ENCODE measurements at regions not wholly inside any gene's neighbourhood (a gene's known extent, or its start where the extent isn't known, plus 50 kb on each side); places are given as distances from the start of the nearest gene placed in this dataset.

GRCh38 chr12:88951860-88952561, 371.7 kb upstream of the KITLG start:
- no peaks in the 10 kb centered on the region for H3K27me3 ChIP-seq
- no peak overlapping the region for H3K4me3 ChIP-seq
- ATAC-seq, result no peak
- peaks cover 0 to 6% (median 0%) of the 10 kb centered on the region in 3 donors for H3K4me1 ChIP-seq
- H3K9me3 ChIP-seq, result no peaks in the 10 kb centered on the region
- TF ChIP-seq POLR2AphosphoS5 (IDR thresholded peaks at IDR 0.05), result no peak
- no peak for TF ChIP-seq EP300 (IDR thresholded peaks at IDR 0.05)
- no peak for TF ChIP-seq POLR2A (IDR thresholded peaks at IDR 0.05)
- no peak for TF ChIP-seq CTCF (IDR thresholded peaks at IDR 0.05)
- no peaks in the 10 kb centered on the region for H3K36me3 ChIP-seq
- 61 to 75% methylated on average over 2 of the region's 2 CpGs for WGBS, 2 donors (ENCODE audit: low coverage in 1 of 2)
- no peak overlapping the region for H3K27ac ChIP-seq

- WGBS, 2 donors (ENCODE audit: low coverage in 1 of 2), result 62 to 64% methylated on average over 2 of the region's 2 CpGs
- no peaks in the 10 kb centered on the region for H3K27me3 ChIP-seq
- ATAC-seq, result no peak
- TF ChIP-seq POLR2A (IDR thresholded peaks at IDR 0.05) (no peak), POLR2AphosphoS5 (IDR thresholded peaks at IDR 0.05) (no peak)
- peaks cover 0 to 8% (median 0%) of the 10 kb centered on the region in 3 donors for H3K4me1 ChIP-seq
- H3K36me3 ChIP-seq, result no peaks in the 10 kb centered on the region
- H3K27ac ChIP-seq, result no peak overlapping the region
- no peaks in the 10 kb centered on the region for H3K9me3 ChIP-seq
- no peak overlapping the region for H3K4me3 ChIP-seq
Observed at GRCh38 chr12:88951177-88951576, 370.9 kb upstream of the KITLG start.

DNA sequence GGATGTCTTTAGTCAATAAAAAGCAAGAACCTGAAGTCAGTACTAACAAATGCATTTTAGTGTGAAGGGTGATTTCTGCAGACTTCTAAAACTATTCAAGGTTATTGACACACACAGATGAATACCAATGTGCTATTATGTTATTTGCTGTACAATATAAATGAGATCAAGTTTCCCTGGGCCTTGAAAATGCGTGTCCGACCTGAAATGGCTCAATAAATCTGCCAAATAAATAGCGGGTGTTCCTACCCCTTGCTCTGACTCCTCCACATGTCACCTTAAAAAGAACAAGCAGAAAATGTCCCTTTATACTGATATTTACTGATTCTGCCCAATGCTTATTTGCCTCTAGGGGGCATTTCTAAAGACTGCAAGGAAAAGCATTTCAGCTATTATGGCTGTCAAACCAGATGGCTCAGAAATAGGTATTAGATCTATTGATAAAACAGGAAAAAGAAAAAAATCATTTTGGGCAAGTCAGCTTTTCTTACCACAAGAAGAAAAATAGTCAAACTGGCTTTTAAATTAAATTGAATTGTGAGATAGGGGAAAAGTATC, 367.3 kb upstream of the KITLG start:
- H3K27ac ChIP-seq, result no peak overlapping the region
- 100% methylated on average over 1 to 3 of the region's 3 CpGs for WGBS, 2 donors (ENCODE audit: low coverage in 1 of 2)
- ATAC-seq, result no peak

GRCh38 chr12:88946372-88946997, 366.2 kb upstream of the KITLG start:
- H3K9me3 ChIP-seq, result no peaks in the 10 kb centered on the region
- no peak overlapping the region for H3K4me3 ChIP-seq
- H3K4me1 ChIP-seq, result peaks cover 0 to 11% (median 0%) of the 10 kb centered on the region in 3 donors
- ATAC-seq, result peak; percentile 51
- H3K27me3 ChIP-seq, result no peaks in the 10 kb centered on the region
- peak in 1 of 4 experiments; percentile 4 for TF ChIP-seq CTCF (IDR thresholded peaks at IDR 0.05)
- TF ChIP-seq POLR2AphosphoS5 (IDR thresholded peaks at IDR 0.05), result no peak
- no peak for TF ChIP-seq POLR2A (IDR thresholded peaks at IDR 0.05)
- no peak for TF ChIP-seq EP300 (IDR thresholded peaks at IDR 0.05)
- WGBS, 2 donors (ENCODE audit: low coverage in 1 of 2), result 14 to 30% methylated on average over 5 of the region's 5 CpGs
- H3K27ac ChIP-seq, result peak overlapping the region in 3 of 4 donors; percentile 21 to 45 (median 38)
- no peaks in the 10 kb centered on the region for H3K36me3 ChIP-seq

More for the DNA sequence above, 367.3 kb upstream of the KITLG start:
- Histone ChIP-seq H3K9me3 (no peaks in the 10 kb centered on the region), H3K4me1 (peaks cover 0 to 11% (median 0%) of the 10 kb centered on the region in 3 donors), H3K4me3 (no peak overlapping the region), H3K27me3 (no peaks in the 10 kb centered on the region), H3K36me3 (no peaks in the 10 kb centered on the region)
- no peak for TF ChIP-seq CTCF (IDR thresholded peaks at IDR 0.05)
- no peak for TF ChIP-seq POLR2AphosphoS5 (IDR thresholded peaks at IDR 0.05)
- TF ChIP-seq EP300 (IDR thresholded peaks at IDR 0.05), result no peak
- no peak for TF ChIP-seq POLR2A (IDR thresholded peaks at IDR 0.05)

DNA sequence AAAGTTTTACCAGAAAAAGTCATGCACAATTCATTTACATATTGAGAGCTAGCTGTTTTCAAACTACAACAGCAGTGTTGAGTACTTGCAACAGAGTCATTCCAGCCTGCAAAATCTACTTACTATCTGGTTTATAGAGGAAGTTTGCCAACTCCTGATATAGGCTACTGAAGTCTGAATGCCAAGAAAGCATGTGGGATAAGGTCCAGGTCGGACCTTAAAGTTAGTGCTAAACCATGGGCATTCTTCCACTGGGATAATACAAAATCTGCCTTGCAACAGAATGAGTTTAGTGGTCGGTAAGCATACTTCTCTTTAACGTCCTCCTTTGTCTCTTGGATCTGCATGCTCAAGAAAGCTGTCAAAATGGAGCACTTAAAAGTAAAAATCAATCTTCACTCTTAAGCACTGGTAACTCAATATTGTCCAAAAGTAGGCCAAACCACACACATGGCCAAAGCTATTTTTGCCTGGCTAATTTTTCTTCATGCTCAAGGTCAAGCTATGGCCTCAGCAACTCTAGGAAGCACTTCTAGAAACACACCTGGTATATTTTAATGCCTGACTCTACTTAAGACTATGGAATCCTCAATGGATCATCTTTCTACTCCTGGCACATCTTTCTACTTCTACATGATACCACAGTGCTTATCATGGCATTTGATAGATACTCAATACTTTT, 364.9 kb upstream of the KITLG start:
- TF ChIP-seq EP300 (IDR thresholded peaks at IDR 0.05) (no peak), POLR2A (IDR thresholded peaks at IDR 0.05) (no peak), POLR2AphosphoS5 (IDR thresholded peaks at IDR 0.05) (no peak), CTCF (IDR thresholded peaks at IDR 0.05) (no peak)
- Histone ChIP-seq H3K27me3 (no peaks in the 10 kb centered on the region), H3K36me3 (no peaks in the 10 kb centered on the region), H3K27ac (no peak overlapping the region), H3K4me3 (no peak overlapping the region), H3K9me3 (no peaks in the 10 kb centered on the region), H3K4me1 (peaks cover 0 to 11% (median 0%) of the 10 kb centered on the region in 3 donors)
- ATAC-seq, result no peak
- WGBS, 2 donors (ENCODE audit: low coverage in 1 of 2), result 65 to 76% methylated on average over 3 of the region's 3 CpGs

All from gastroesophageal sphincter (tissue), 4 donors.